Activated B cell treated with CpG ODN at 0.5 μM for 24 hours (primary cell): ENCODE measurements at regions not wholly inside any gene's neighbourhood (a gene's known extent, or its start where the extent isn't known, plus 50 kb on each side); places are given as distances from the start of the nearest gene placed in this dataset.

ENCODE experiments used
- ATAC-seq: fragments of 200-7000 bp; cut with Tn5 transposase; one replicate; pipeline ENCODE4 v1.10.0; 2021; ENCODE audit warnings: low read depth, mild to moderate bottlenecking, moderate library complexity
- CTCF ChIA-PET: fragments of 350-600 bp; sonication (Branson Sonifier 250); formaldehyde crosslinking; loops from one replicate; lab custom pipeline; 2021; ENCODE audit warnings: antibody characterized with exemption; lab: Charles Lee
- POLR2A ChIA-PET: fragments of 350-600 bp; sonication (Branson Sonifier 250); formaldehyde crosslinking; loops from one replicate; lab custom pipeline; 2021; ENCODE audit warnings: antibody characterized with exemption; lab: Charles Lee
- DNase-seq: peaks from one replicate; pipeline ENCODE4 v3.0.0; 2022
- H3K27ac Mint-ChIP-seq: one replicate; pipeline ENCODE4 v1.8.0; 2020; ENCODE audit warnings: mixed read lengths
- H3K27me3 Mint-ChIP-seq: one replicate; pipeline ENCODE4 v1.8.0; 2021; ENCODE audit warnings: mixed read lengths
- H3K36me3 Mint-ChIP-seq: one replicate; pipeline ENCODE4 v1.8.0; 2021; ENCODE audit warnings: low read depth, mixed read lengths
- H3K4me1 Mint-ChIP-seq: one replicate; pipeline ENCODE4 v1.8.0; 2021; ENCODE audit warnings: mixed read lengths
- H3K4me3 Mint-ChIP-seq: one replicate; pipeline ENCODE4 v1.8.0; 2020; ENCODE audit warnings: mild to moderate bottlenecking, mixed read lengths
- H3K9me3 Mint-ChIP-seq: one replicate; pipeline ENCODE4 v1.8.0; 2020; ENCODE audit warnings: mixed read lengths
- intact Hi-C: fragments of 100-400 bp; cut with micrococcal nuclease; formaldehyde crosslinking; loops from one replicate; pipeline ENCODE4 v1.15.1; 2024
- TF ChIP-seq, protein P1 (sequence below): fragments of 200-600 bp; IDR thresholded peaks from one replicate; pipeline ENCODE4 v1.8.0; 2022; ENCODE audit warnings: antibody characterized with exemption, mild to moderate bottlenecking

GRCh38 chr22:44410451-44410991 lies 87.5 kb downstream of the RTL6 start:
- ChIA-PET CTCF (no interaction called here), POLR2A (no interaction called here)
- peaks cover 2% of the 10 kb centered on the region for H3K9me3 Mint-ChIP-seq
- DNase-seq (no peak), ATAC-seq (no peak)
- H3K36me3 Mint-ChIP-seq: no peaks in the 10 kb centered on the region
- TF ChIP-seq, protein P1, sequence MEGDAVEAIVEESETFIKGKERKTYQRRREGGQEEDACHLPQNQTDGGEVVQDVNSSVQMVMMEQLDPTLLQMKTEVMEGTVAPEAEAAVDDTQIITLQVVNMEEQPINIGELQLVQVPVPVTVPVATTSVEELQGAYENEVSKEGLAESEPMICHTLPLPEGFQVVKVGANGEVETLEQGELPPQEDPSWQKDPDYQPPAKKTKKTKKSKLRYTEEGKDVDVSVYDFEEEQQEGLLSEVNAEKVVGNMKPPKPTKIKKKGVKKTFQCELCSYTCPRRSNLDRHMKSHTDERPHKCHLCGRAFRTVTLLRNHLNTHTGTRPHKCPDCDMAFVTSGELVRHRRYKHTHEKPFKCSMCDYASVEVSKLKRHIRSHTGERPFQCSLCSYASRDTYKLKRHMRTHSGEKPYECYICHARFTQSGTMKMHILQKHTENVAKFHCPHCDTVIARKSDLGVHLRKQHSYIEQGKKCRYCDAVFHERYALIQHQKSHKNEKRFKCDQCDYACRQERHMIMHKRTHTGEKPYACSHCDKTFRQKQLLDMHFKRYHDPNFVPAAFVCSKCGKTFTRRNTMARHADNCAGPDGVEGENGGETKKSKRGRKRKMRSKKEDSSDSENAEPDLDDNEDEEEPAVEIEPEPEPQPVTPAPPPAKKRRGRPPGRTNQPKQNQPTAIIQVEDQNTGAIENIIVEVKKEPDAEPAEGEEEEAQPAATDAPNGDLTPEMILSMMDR: no peak
- H3K27me3 Mint-ChIP-seq: no peaks in the 10 kb centered on the region
- H3K4me1 Mint-ChIP-seq: no peaks in the 10 kb centered on the region
- H3K27ac Mint-ChIP-seq: no peak overlapping the region
- intact Hi-C loops: no loop called here
- no peak overlapping the region for H3K4me3 Mint-ChIP-seq

- intact Hi-C loops: no loop called here
- Mint-ChIP-seq H3K9me3 (no peaks in the 10 kb centered on the region), H3K4me1 (no peaks in the 10 kb centered on the region), H3K27ac (no peak overlapping the region), H3K36me3 (no peaks in the 10 kb centered on the region), H3K4me3 (no peak overlapping the region), H3K27me3 (no peaks in the 10 kb centered on the region)
- TF ChIP-seq, protein P1: no peak
- ChIA-PET POLR2A (no interaction called here), CTCF (no interaction called here)
- DNase-seq (no peak), ATAC-seq (no peak)
Measured at GRCh38 chr22:44409974-44410316, 88.1 kb downstream of the RTL6 start.

DNA sequence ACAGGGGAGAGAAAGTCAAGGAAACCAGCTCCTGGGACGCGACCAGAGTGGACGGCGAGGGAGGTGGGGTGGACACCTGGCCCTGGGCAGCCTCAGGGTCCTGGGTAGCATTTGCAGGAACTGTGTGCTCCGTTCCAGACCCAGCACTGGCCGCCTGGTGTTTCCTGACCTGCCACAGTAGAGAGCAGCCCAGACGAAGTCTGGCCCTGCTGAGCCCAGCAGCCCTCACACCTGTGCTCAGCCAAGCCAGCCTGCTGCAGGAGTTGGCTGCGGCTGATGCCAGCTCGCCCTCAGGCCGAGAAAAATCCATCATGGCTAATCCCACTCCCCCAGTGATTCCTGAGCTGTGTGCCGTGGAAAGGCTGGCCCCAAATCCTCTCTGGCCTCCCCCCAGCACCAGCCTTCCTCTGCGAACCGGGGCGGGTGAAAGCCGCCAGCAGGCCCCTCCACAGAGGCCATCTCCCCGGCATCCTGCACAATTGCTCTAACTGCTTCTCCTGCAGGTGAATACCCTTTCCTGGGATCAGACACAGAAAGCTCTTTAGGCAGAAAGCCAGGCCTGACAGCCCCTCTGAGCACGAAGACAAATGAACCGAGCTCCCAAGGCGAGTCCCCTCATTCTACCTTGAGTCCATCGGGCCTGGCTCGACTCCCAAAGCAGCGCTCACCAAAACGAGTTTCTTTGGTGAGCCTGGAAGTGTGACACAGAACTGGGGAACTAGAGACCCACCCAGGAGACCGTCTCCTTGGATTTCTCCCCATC lies 88.6 kb downstream of the RTL6 start:
- ATAC-seq (no peak), DNase-seq (no peak)
- no peaks in the 10 kb centered on the region for H3K27me3 Mint-ChIP-seq
- H3K4me1 Mint-ChIP-seq: no peaks in the 10 kb centered on the region
- intact Hi-C loops: no loop called here
- H3K4me3 Mint-ChIP-seq: no peak overlapping the region
- ChIA-PET CTCF (no interaction called here), POLR2A (no interaction called here)
- H3K27ac Mint-ChIP-seq: no peak overlapping the region
- no peaks in the 10 kb centered on the region for H3K9me3 Mint-ChIP-seq
- no peaks in the 10 kb centered on the region for H3K36me3 Mint-ChIP-seq
- TF ChIP-seq, protein P1: no peak

DNA sequence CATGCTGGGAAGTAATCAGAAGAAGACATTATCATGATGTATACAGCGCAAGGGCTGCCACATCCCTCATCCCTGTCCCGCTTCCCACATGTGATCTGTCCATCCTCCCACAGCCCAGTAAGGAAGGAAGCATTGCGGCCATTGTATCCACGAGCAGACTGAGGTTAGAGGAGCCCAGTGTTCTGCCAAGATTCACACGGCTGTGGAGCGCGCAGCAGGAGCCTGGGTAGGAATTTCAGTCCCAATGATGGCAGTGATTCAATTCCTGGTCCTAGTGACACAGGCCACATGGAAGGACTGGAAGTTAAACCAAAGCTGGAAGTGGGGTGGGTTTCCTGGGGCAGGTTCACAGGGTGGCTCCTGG lies 89.2 kb downstream of the RTL6 start:
- CTCF ChIA-PET: no interaction called here
- intact Hi-C loops: no loop called here
- TF ChIP-seq, protein P1: no peak
- H3K4me3 Mint-ChIP-seq: no peak overlapping the region
- POLR2A ChIA-PET: no interaction called here
- DNase-seq (no peak), ATAC-seq (no peak)
- H3K27ac Mint-ChIP-seq: no peak overlapping the region
- H3K9me3 Mint-ChIP-seq: no peaks in the 10 kb centered on the region
- H3K36me3 Mint-ChIP-seq: no peaks in the 10 kb centered on the region
- no peaks in the 10 kb centered on the region for H3K4me1 Mint-ChIP-seq
- no peaks in the 10 kb centered on the region for H3K27me3 Mint-ChIP-seq

DNA sequence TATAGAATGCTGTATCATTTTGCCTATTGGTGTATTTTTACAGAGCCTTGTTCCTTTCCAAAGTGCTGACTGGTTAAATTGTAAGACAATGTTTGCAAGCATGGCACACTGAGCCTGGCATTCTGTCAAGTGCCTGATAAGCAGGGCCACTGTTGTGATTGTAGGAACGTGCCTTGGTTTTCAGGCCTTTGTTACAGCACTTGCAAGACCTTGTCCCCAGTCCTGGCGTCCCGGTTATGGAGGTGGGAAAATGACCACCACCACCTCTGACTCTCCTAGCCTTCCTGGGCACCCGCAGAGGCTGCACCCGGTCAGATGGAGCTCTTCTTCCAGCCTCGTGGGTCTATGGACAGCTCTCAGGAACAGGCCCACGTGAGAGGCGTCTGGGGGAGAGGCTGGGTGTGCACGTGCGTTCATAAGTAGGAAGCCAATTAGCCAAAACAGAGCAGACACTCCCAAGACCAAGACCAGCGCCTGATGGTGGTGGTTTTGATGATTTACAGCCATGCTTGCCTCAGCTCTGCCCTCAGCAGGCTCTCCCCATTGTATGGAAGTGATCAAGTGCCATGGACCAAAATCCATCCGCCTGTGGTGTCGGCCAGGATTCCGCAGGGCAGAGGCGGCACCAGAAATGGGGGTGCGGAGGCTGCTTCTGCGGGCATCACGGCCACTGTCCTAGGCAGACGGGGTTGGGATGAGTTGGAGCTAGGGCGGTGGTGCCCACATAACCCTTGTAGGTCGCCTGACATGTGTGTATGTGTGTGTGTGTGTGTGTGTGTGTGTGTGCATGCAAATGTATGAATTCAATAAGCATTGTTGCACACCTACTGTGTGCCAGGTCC lies 89.8 kb downstream of the RTL6 start:
- Mint-ChIP-seq H3K4me3 (no peak overlapping the region), H3K27ac (no peak overlapping the region), H3K9me3 (no peaks in the 10 kb centered on the region), H3K36me3 (no peaks in the 10 kb centered on the region), H3K27me3 (no peaks in the 10 kb centered on the region), H3K4me1 (no peaks in the 10 kb centered on the region)
- DNase-seq (no peak), ATAC-seq (no peak)
- intact Hi-C loops: no loop called here
- TF ChIP-seq, protein P1: no peak
- ChIA-PET CTCF (no interaction called here), POLR2A (no interaction called here)
